IPS-NIHi7 (cell line): ENCODE measurements at regions not wholly inside any gene's neighbourhood (a gene's known extent, or its start where the extent isn't known, plus 50 kb on each side); places are given as distances from the start of the nearest gene placed in this dataset.

Source experiments
- DNase-seq: peaks from one replicate; pipeline ENCODE4 v3.0.0; 2012; ENCODE audit warnings: mixed read lengths; ENCODE audit errors: extremely low spot score

DNA sequence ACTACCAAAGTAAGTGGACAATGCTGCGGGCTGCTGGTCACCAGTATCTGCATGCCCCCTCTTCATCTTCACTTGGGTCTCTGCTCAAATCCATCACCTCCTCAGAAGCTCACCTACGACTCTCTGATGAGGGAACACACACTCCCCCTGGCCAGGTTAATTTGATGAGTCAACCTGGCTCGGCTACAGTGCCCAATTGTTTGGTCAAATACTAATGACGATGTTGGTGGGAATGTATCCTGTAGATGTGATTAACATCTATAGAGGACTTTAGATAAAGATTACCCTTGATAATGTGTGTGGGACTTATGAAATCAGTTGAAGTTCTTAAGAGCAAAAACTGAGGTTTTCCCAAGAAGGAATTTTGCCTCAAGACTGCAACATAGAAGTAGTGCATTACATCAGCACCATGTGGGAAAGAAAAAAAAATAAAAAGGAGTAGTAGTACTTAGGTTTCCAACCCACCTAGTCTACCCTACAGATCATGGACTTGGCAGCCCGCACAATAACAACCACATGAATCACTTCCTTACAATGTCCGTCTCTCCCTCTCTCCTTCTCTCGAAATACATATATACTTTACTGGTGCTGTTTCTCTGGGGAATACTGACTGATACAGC is 467.3 kb downstream of the DNAH5 start:
- no peak for DNase-seq

DNA sequence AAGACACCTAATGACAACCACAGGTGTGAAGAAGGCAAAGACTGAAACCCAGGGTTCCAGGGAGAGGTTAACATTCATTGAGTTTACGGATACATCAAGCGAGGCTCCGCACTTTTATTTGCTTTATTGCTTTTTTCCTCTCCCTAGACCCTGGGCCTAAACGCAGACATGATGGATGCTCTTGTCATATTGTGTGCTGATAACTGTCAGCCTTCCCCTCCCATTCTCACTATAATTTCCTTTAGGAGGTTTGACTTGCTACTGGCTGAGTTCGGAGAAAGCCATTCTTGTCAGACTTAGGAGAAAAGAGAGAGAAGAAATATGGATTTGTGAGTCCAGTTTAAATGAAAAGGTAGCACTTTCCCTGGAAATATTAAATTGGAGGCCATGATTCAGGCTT is 471.6 kb downstream of the DNAH5 start:
- DNase-seq, result no peak

DNA sequence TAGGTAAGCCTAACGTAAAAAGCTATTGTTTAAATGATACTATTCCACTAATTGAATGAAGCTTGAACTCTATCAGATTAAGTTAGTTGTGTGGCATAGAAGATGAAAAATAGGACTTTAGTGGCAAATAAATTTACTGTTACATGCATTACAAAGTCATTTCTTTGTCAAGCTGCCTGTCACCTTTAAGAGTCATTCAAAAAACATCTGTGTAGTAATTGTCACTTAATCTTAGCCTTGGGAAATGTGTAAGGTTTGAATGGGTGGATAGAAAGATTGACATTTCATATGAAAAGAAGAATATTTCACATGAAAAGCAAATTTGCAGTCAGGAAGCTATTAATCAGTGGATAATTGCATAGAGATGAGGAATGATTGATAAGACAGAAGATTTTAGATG is 473.5 kb downstream of the DNAH5 start:
- DNase-seq, result no peak

DNA sequence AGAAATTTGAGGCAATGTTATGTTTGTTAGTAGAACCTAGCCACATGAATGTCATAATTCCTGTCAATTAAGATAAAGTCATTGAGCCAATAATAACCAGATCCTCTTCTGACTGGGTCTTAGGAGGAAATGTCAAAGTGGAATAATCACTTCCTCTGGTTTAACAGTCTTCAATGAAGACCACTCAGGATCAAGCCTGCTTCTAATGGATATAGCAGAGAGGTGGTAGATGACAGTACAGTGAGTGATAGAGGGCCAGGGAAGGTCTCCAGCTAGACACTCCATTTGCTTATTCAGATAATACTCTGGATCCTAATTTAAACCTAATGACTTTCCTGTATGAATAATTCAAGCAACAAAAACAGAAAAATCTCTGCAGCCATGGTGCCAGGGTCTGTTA is 474.2 kb downstream of the DNAH5 start:
- DNase-seq, result no peak

DNA sequence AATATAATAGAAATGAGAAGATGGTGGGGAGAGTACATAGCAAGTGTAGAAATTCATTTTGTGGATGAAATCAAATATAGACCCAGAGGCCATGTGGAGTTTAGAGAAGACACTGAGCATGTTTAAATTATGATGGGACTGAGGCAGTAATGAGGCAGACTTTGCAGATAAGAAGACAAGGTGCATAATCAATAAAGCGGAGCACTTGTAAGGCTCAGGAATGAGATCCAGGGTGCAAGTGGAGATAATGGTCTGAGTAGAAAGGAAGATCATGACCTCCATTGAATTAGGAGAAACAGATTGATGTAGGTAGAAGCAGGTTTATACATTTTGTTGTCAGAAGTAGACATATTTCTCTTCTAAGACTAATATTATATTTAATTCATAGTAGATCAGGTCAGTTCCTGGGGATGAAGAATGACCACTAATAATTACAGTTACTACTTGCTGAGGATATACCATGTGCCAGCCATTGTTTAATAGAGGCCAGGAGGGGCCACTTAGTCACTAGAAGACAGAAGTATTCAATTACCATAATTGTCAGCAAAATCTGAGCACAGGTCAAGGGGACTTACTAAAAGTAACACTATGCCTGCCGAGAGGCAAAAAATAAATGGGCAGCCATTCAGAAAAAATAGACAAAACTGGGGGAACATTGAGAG is 479.8 kb downstream of the DNAH5 start:
- no peak for DNase-seq

DNA sequence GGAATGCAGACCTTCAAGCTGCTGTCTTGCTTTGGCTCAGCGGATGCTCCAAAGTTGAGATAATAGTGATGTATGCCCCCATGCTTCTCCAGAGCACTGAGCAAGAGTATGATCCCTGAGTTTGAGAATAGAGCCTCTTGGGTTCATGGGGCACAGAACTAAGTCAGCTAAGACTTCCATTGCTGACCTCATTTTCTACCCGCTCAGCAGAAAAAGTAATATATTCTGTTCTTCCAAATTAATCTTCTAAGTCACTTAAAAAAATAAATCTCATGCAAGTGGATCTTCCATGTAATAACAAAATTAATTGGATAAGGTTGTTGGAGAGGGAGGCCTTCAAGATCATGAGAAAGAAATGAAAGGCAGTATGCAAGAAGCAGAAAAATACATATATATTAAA is 483.9 kb downstream of the DNAH5 start:
- DNase-seq, result no peak

DNA sequence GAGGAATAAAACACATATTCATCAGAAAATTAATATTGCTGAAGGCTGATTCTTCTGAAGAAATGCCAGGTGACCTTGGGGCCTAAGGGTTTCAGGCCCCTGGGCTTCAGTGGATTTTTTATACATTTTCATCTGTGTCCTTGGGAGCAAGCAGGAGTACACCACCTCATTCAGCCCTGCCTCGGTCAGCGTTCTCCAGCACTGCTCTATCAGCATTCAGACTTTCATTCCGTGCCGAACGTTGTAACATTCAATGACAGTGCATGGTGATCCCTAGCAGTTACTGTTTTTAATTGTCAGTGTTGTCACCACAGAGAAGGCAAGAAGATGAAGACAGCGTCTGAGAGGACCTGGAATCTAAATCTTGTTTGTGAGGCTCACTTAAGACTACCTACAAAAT is 490.4 kb downstream of the DNAH5 start:
- DNase-seq, result no peak

DNA sequence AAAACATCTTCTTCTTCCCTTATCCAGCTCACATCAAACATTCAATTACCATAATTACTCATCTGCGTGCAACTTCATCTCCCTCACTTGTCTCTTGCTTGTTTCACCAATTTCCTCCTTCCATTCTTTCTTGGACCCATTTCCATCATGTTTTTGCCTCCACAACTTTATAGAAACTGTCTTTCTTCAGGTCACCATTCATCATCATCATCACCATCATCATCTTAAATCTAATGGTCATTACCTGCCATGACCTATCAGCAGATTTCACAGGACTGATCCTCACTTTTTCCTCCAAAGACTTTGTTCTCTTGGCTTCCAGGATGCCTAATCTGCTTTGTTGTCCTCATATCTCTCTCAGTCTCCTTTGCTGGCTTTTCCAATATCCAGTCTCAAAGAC is 495.6 kb downstream of the DNAH5 start:
- no peak for DNase-seq

DNA sequence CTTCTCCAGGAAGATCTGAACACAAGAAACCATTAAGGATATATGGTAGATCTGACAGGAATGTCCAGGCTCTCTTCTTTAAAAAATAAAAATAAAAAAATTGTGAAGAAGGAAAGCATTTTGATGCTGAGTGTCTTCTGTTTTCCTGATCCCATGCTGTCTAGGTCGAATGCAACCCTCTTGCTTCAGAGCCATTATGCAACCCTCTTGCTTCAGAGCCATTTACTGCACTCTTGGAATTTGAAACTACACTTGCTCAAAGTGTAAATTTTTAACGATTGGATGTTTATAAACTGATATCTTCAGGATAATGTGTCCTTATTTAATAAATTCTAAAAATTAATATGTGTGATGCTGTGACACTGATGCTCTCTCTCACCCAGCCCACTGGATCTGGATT is 505.1 kb downstream of the DNAH5 start:
- DNase-seq, result no peak

DNA sequence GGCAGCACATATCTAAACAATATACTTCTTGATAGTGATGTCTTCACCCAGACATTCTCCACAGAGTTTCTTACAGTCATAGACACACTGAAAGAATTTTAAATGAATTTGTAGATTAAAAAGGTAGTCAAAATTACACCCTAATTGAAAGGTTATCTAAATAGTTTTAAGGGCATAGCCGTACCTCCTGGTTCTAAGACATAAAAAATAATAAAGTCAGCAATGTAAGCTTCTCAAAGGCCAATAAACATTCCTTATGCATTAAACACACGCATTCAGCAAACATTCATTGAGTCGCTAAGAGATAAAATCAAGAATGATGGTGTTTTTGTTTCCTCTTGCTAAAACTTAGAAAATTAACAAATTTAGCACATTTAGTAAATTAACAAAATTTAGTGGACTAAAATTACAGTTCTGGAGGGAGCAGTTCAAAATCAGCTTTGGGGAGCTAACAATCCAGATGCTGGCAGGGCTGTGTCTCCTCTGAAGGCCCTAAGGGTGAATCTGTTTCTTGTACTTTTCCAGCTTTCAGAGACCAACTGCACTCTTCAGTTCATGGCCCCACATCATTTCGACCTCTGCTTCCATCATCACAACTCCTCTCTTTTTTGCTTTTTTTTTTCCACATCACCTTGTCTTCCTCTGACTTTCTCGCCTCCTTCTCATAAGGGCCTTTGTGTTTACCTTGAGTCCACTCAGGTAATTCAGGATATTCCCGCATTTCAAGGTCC is 516.5 kb downstream of the DNAH5 start:
- DNase-seq, result no peak

DNA sequence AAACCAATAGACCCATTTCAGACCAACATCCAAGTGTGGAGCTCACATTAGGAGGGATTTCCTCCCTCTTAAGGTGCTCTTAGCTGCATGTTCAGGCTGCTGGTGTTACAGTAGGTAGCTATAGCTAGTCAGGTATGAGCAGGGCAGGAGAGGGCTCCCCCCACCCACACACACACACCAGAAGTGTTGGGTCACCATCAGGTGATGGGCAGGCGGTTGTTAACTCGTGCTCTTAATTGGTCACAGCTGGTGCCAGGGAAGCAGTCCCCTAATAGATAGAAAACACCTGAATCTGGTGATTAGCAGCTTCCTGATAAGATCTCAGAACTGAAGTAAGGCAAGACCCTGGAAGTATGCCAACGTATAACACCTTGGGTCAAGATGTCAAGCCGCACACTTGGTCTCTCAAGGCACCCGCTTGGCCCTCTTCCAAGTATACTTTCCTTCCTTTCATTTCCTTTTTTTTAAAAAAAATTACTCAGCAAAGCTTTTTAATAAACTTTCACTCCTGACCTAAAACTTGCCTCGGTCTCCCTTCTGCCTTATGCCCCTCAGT is 532.4 kb downstream of the DNAH5 start:
- no peak for DNase-seq

DNA sequence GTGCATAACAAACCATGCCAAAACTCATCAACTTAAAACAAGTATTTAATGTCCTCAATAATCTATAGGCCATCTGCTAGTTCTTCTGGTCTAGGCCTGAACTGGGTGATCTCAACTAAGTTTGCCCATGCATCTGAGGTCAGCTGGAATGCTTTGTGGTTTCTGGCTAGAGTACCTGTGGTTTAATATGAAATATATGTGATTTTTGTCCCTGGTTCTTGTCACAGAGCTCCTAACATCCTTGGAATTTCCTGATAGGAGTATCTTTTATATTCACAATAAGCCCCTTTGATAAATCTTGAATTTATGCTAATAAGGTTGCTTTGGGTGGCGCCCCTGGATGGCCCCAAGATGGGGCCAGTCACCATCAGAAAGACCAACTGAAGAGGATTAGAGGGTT is 535.9 kb downstream of the DNAH5 start:
- DNase-seq, result no peak

DNA sequence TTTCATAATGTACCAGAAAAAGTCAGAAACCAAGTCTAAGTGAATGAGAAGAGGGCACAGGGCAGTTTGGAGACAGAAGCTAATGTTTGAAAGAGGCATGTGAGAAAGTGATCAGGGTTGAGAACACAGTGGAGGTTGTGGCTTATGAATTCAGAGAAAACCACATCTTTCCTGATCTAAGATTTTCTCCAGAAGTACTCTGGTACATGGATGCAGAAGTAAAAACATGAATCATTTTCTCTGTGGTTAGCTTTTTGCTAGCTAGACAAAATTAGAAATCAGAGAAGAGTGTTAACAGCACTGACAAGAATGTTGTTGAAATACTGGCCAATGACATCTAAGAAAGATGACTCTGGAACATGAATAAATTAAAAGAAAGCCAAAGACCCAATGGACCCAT is 541.1 kb downstream of the DNAH5 start:
- no peak for DNase-seq

DNA sequence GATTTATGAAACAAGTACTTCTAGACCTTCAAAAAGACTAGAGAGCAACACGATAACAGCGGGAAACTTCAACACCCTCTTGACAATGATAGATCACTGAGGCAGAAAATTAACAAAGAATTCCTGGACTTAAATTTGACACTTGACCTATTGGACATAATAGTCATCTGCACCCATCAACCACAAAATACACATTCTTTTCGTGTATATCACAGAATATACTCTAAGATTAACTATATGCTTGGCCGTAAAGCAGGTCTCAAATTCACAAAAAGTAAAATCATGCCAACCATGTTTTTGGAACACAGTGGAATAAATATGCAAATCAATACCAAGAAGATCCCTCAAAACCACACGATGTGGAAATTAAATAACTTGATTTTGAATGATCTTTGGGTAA is 559.4 kb downstream of the DNAH5 start:
- DNase-seq, result no peak

DNA sequence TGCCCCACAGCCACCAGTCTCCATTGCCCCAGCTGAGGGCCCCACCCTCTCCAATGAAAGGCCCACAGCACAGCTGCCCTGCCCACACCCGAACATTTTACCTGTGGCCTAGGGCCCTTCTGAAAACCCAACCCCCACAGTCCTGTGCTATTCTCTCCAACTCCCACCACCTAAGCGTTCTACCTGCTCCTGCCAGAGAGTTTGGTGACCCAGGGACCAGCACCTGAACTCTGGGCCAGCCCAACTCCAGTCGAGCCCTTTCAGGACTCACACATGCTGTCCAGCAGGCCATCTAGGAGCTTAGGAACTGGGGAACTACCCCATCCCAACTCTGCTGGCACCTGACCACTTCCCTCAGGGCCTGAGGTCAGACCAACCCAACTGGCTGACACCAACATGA is 562.3 kb downstream of the DNAH5 start:
- no peak for DNase-seq

DNA sequence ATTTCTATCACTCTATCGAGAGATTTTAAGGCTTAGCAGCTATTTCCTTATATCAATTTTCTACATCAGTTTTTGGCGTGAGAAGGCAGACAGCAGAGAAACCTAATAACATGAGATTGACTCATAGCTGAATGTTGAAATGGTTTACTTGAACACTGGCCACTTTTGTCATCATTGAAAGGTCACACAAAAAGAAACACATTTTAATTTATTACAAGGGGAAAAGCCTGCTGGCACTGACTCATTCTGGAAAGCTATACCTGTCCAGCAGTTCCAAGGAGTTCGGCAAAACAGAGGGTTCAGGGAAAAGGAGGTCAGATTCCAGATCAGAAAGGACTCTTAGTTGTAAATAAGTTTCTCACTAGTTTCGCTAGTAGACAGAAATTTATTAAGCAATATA is 566.4 kb downstream of the DNAH5 start:
- DNase-seq, result no peak

DNA sequence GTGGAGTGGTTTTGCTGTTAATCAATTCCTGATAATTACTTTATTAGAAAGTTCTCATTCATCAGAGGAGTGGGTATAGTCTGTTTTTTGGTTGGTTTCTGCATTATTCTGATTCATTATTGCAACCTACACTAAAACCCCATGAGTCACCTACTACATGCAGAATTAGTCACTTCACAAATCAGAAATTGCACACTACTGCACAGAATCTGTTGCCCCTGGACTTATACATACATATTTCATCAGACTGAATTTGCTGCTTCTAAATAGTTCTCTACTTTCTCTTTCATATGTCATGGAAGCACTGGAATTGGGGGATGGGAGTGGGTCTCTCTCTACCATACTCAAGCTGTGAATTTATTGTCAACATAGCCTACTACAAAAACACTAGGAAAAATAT is 585.1 kb downstream of the DNAH5 start:
- DNase-seq, result no peak

DNA sequence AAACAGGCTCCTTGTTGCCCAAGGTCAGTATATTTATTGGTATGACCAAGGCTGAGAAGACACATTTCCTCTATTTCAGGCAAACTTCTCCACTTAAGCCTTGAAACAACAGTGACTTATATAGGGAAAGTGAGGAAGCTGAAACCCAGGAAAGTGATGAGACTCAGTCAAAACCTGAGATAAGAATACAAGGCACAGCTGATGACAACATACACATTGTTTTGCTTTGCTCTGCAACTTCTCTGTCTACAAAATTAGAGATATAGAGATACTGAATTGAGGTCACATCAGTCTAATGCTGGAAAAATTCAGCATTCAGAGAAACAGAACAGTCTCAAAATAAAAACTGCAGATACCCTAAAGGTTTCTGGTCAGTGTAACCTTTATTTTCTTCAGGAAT is 586.1 kb downstream of the DNAH5 start:
- no peak for DNase-seq

DNA sequence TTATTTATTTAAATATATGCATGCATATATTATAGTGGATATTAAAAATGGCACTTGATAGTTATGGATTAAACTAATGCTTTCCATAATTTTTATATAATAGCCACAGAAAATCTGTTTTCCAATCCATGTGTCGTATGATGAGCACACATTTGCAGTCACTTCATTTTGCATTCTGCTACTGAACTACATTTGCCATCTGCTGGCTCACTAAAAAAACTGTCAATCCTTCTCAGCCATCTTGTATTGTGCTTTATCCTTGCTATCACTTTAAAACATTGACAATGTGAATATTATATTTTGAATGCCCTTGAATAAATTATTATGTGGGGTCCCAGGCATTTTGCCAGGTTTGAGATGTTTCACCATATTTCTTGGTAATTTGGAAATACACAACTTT is 586.6 kb downstream of the DNAH5 start:
- DNase-seq, result no peak

DNA sequence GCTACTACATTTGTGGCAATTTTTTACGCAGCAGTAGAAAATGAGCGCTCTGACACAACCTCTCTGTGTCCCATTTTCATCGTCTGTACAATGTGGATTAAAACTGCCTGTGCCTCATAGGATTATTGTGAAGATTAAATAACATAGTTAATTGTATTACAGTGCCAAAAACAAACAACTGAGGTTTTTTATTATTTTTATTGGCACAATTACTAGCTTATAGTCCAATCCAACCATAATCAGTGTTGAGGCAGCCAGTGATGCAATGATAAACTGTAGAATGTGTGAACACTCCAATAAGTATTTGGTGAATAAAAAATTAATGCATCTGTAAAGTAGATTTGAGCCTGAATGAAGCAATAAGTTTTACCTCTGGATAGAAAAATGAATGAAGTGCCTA is 588.3 kb downstream of the DNAH5 start:
- DNase-seq, result no peak

DNA sequence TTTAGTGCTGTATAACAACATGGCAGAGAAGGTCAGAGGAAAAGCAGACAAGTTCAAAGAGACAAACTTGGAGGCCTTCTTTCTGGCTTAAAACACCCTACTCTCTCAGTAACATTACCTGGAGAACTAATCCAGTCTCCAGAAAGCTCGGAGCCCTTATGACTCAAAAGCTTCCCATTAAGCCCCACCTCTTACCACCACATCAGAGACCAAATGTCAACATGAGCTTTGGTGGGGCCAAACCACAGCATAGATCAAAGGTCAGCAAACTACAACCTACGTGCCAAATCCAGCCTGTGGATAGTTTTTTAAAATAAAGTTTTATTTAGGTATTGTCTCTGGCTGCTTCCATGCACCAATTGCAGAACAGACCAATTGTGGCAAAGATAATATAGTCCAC is 589.9 kb downstream of the DNAH5 start:
- DNase-seq, result no peak

DNA sequence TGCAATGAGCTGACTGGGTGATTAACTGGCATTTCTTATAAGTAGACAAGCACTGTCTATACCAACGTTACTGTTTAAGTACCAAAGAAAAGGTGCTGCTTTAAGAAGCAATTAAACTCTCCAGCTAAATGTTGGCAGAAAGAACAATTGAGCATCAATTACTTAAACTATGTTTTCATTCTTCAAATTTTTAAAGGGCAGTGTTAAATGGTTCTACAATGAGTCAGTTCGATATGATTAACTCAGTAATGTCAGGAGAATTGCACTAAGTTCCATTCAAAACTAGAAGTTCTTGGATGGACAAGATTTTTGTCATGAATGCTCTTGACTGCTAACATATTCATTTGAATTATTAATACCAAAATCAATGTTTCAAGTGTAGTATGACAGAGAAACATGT is 593.7 kb downstream of the DNAH5 start:
- no peak for DNase-seq

DNA sequence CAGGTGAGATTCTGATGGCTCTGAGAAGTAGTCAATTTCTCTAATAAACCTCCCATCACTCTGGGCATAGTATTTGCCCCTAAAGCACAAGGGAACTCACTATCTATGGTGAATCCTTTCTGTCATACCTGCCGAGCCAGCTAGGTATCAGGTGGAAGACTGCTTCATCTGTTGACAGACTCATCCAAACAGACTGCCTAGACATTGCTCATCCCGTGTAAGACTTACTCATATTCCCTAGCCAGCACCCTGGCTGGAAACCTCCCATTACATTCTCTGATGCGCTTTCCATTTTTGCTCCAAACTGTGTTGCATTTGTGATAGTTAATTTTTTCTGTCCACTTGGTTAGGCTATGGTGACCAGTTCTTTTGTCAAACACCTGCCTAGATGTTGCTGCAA is 595.9 kb downstream of the DNAH5 start:
- no peak for DNase-seq
